SK-N-SH (cell line): ENCODE measurements at regions not wholly inside any gene's neighbourhood (a gene's known extent, or its start where the extent isn't known, plus 50 kb on each side); places are given as distances from the start of the nearest gene placed in this dataset.

Experiments used
- CTCF ChIA-PET: fragments of 300-600, 350-600 bp; formaldehyde crosslinking; extraction: SDS; loops from one replicate; lab custom pipeline; 2021; lab: Yijun Ruan, JAX
- POLR2A ChIA-PET: fragments of 350-600 bp; sonication (Branson Sonifier 250); formaldehyde crosslinking; extraction: SDS; loops from one replicate; lab custom pipeline; 2020; ENCODE audit warnings: antibody characterized with exemption, inconsistent platforms; lab: Yijun Ruan, JAX
- DNase-seq: peaks from one replicate; pipeline ENCODE4 v3.0.0; 2012
- H2AFZ ChIP-seq: fragments of 200-600 bp; sonication (generic); 2 replicates; pipeline ENCODE4 v1.8.1; 2016; ENCODE audit warnings: antibody characterized with exemption, mild to moderate bottlenecking, low read depth
- H3F3A ChIP-seq: fragments of 200-600 bp; sonication (generic); replicated peaks from 2 replicates; pipeline ENCODE3; 2016; ENCODE audit warnings: antibody characterized with exemption, mild to moderate bottlenecking; ENCODE audit not compliant: insufficient read depth
- H3K27ac ChIP-seq, 2 experiments: fragments of 200-500 bp in 1 of 2; fragments of 200-600 bp in 1 of 2; sonication (Bioruptor generic) in 1 of 2; sonication (generic), shearing (Covaris generic) in 1 of 2; 2 replicates each; pipeline versions ENCODE4 v1.5.1 to v1.6.1; 2014 to 2016; ENCODE audit warnings: low read depth in 2 of 2, inconsistent platforms in 1 of 2, low read length in 1 of 2, mild to moderate bottlenecking in 1 of 2, mixed read lengths in 1 of 2
- H3K27me3 ChIP-seq: fragments of 200-600 bp; sonication (generic), shearing (Covaris generic); 2 replicates; pipeline ENCODE4 v1.6.1; 2016; ENCODE audit warnings: mixed run types; ENCODE audit not compliant: insufficient read depth
- H3K36me3 ChIP-seq, 2 experiments: fragments of 200-500 bp in 1 of 2; fragments of 200-600 bp in 1 of 2; sonication (Bioruptor generic) in 1 of 2; sonication (generic) in 1 of 2; replicated peaks in 1 of 2; 2 replicates each; pipeline versions ENCODE3 to v1.5.1; 2014 to 2016; ENCODE audit warnings: low read length in 1 of 2, mild to moderate bottlenecking in 1 of 2; ENCODE audit not compliant: insufficient read depth in 2 of 2, control insufficient read depth in 1 of 2
- H3K4me1 ChIP-seq, 2 experiments: fragments of 200-500 bp in 1 of 2; fragments of 200-600 bp in 1 of 2; sonication (Bioruptor generic) in 1 of 2; sonication (generic), shearing (Covaris generic) in 1 of 2; 2 replicates each; pipeline versions ENCODE4 v1.5.1 to v1.6.1; 2014 to 2016; ENCODE audit warnings: low read depth in 1 of 2, low read length in 1 of 2, mixed run types in 1 of 2; ENCODE audit not compliant: insufficient read depth in 2 of 2, control insufficient read depth in 1 of 2
- H3K4me2 ChIP-seq: fragments of 200-600 bp; sonication (generic), shearing (Covaris generic); 2 replicates; pipeline ENCODE4 v1.6.1; 2017; ENCODE audit warnings: mixed run types
- H3K4me3 ChIP-seq, 2 experiments: fragments of 200-500 bp in 1 of 2; fragments of 200-600 bp in 1 of 2; sonication (Bioruptor generic) in 1 of 2; sonication (generic), shearing (Covaris generic) in 1 of 2; 2 replicates each; pipeline versions ENCODE4 v1.5.1 to v1.8.1; 2014 to 2016; ENCODE audit warnings: low read depth in 2 of 2, inconsistent platforms in 1 of 2, low read length in 1 of 2, mild to moderate bottlenecking in 1 of 2, mixed read lengths in 1 of 2, moderate library complexity in 1 of 2
- H3K79me2 ChIP-seq: fragments of 200-600 bp; sonication (generic); 2 replicates; pipeline ENCODE4 v1.8.1; 2017; ENCODE audit warnings: mild to moderate bottlenecking; ENCODE audit not compliant: insufficient read depth
- H3K9ac ChIP-seq: fragments of 200-600 bp; sonication (generic); 2 replicates; pipeline ENCODE4 v1.6.1; 2017; ENCODE audit warnings: mixed run types
- H3K9me2 ChIP-seq: fragments of 200-600 bp; sonication (generic); 2 replicates; pipeline ENCODE4 v1.6.1; 2017; ENCODE audit warnings: mixed run types
- H3K9me3 ChIP-seq: fragments of 200-600 bp; sonication (generic); 2 replicates; pipeline ENCODE4 v1.6.1; 2017; ENCODE audit warnings: mixed run types, mild to moderate bottlenecking, moderate library complexity
- H4K20me1 ChIP-seq: fragments of 200-600 bp; sonication (generic); 2 replicates; pipeline ENCODE4 v1.6.1; 2017; ENCODE audit warnings: mild to moderate bottlenecking, mixed run types; ENCODE audit not compliant: insufficient read depth
- CTCF ChIP-seq: fragments of 200-600 bp; sonication (generic); IDR thresholded peaks from 2 replicates; pipeline ENCODE4 v1.6.1; 2017; ENCODE audit warnings: antibody characterized with exemption, mild to moderate bottlenecking, moderate library complexity
- EZH2phosphoT487 ChIP-seq: fragments of 200-600 bp; sonication (generic); IDR thresholded peaks from 2 replicates; pipeline ENCODE4 v1.6.1; 2017; ENCODE audit warnings: low read depth, mixed run types, mild to moderate bottlenecking, antibody characterized with exemption, moderate library complexity, borderline replicate concordance
- FOSL2 ChIP-seq: IDR thresholded peaks from 2 replicates; pipeline ENCODE4 v1.4.0; 2012; ENCODE audit warnings: low read depth, mild to moderate bottlenecking, moderate library complexity, borderline replicate concordance
- FOXM1 ChIP-seq: IDR thresholded peaks from 2 replicates; pipeline ENCODE4 v1.4.0; 2012; ENCODE audit warnings: low read depth, mild to moderate bottlenecking
- GABPA ChIP-seq: IDR thresholded peaks from 2 replicates; pipeline ENCODE4 v1.4.0; 2012; ENCODE audit warnings: low read depth, mild to moderate bottlenecking
- JUND ChIP-seq: IDR thresholded peaks from 2 replicates; pipeline ENCODE4 v1.4.0; 2012
- MAX ChIP-seq: IDR thresholded peaks from 2 replicates; pipeline ENCODE4 v1.4.0; 2012; ENCODE audit warnings: low read depth
- MXI1 ChIP-seq: IDR thresholded peaks from 2 replicates; pipeline ENCODE4 v1.6.1; 2012; ENCODE audit warnings: mild to moderate bottlenecking, low read depth, low read length, improper control_type of control experiment
- NFIC ChIP-seq: IDR thresholded peaks from 2 replicates; pipeline ENCODE4 v1.4.0; 2012; ENCODE audit warnings: borderline replicate concordance
- PBX3 ChIP-seq: IDR thresholded peaks from 2 replicates; pipeline ENCODE4; 2012
- RAD21 ChIP-seq: IDR thresholded peaks from 2 replicates; pipeline ENCODE4 v1.6.1; 2012; ENCODE audit warnings: mild to moderate bottlenecking, low read length
- REST ChIP-seq: IDR thresholded peaks from 2 replicates; pipeline ENCODE4 v1.6.1; 2012; ENCODE audit warnings: mild to moderate bottlenecking, low read depth, low read length, moderate library complexity
- SMC3 ChIP-seq: IDR thresholded peaks from 2 replicates; pipeline ENCODE4 v1.6.1; 2012; ENCODE audit warnings: low read depth, low read length, improper control_type of control experiment
- WGBS: methylation state at CpG from one replicate; pipeline ENCODE4 v1.1.6; 2017; ENCODE audit warnings: low lambda C conversion rate; 5-methylcytosine and 5-hydroxymethylcytosine counted together

GRCh38 chr5:71834601-71835000, 115.5 kb downstream of the CARTPT start:
- H3K36me3 ChIP-seq: no peaks in the 10 kb centered on the region
- peaks cover 20% of the 10 kb centered on the region for H3F3A ChIP-seq
- ChIA-PET CTCF (no interaction called here), POLR2A (no interaction called here)
- no peak for DNase-seq
- no peaks in the 10 kb centered on the region for H3K9me2 ChIP-seq
- no peak overlapping the region for H2AFZ ChIP-seq
- H3K4me1 ChIP-seq: peaks cover 5 to 15% of the 10 kb centered on the region in 2 experiments
- TF ChIP-seq MXI1 (no peak), REST (no peak), GABPA (no peak), PBX3 (no peak), SMC3 (no peak), FOSL2 (no peak), RAD21 (no peak), EZH2phosphoT487 (no peak), JUND (no peak), MAX (no peak), FOXM1 (no peak), NFIC (no peak)
- no peak overlapping the region for H3K4me2 ChIP-seq
- no peak overlapping the region for H3K9ac ChIP-seq
- 85% methylated on average over 2 of the region's 2 CpGs for WGBS
- no peaks in the 10 kb centered on the region for H3K27me3 ChIP-seq
- no peak overlapping the region for H3K27ac ChIP-seq
- H4K20me1 ChIP-seq: no peaks in the 10 kb centered on the region
- H3K9me3 ChIP-seq: no peaks in the 10 kb centered on the region
- no peaks in the 10 kb centered on the region for H3K79me2 ChIP-seq
- H3K4me3 ChIP-seq: no peak overlapping the region

GRCh38 chr5:71836084-71836483, 117.0 kb downstream of the CARTPT start:
- POLR2A ChIA-PET: no interaction called here
- Histone ChIP-seq H3K36me3 (no peaks in the 10 kb centered on the region), H3K9me2 (no peaks in the 10 kb centered on the region), H3K4me3 (no peak overlapping the region), H3F3A (peaks cover 6% of the 10 kb centered on the region), H3K9me3 (no peaks in the 10 kb centered on the region), H4K20me1 (no peaks in the 10 kb centered on the region), H3K79me2 (no peaks in the 10 kb centered on the region), H3K9ac (no peak overlapping the region), H3K4me1 (peaks cover 6 to 7% of the 10 kb centered on the region in 2 experiments), H3K27me3 (no peaks in the 10 kb centered on the region), H3K4me2 (no peak overlapping the region), H2AFZ (no peak overlapping the region), H3K27ac (no peak overlapping the region)
- DNase-seq: peak; percentile 27
- CTCF ChIA-PET: interaction anchor here (0.9 to 1.6 kb wide), 6 partner anchors 9 to 430 kb away, joined by 3 to 6 read pairs (median 4); no protein-coding TSS in a partner anchor
- TF ChIP-seq CTCF (peak; percentile 54), GABPA (no peak), RAD21 (peak; percentile 48), SMC3 (peak; percentile 48), FOXM1 (no peak), REST (no peak)
